Panc1 (cell line): ENCODE measurements at regions not wholly inside any gene's neighbourhood (a gene's known extent, or its start where the extent isn't known, plus 50 kb on each side); places are given as distances from the start of the nearest gene placed in this dataset.

Experiments used
- REST ChIP-seq, 2 experiments: IDR thresholded peaks; 2 replicates each; pipeline ENCODE4 v1.6.1; 2011 to 2012; ENCODE audit warnings: low read depth in 2 of 2, control low read depth in 1 of 2, low read length in 1 of 2, mild to moderate bottlenecking in 1 of 2, moderate library complexity in 1 of 2; ENCODE audit not compliant: insufficient read depth in 1 of 2
- TF ChIP-seq, protein P1 (sequence below): fragments of 450-650 bp; IDR thresholded peaks from 2 replicates; pipeline ENCODE4 v1.5.1; 2017; ENCODE audit warnings: mild to moderate bottlenecking

- TF ChIP-seq, protein P1, sequence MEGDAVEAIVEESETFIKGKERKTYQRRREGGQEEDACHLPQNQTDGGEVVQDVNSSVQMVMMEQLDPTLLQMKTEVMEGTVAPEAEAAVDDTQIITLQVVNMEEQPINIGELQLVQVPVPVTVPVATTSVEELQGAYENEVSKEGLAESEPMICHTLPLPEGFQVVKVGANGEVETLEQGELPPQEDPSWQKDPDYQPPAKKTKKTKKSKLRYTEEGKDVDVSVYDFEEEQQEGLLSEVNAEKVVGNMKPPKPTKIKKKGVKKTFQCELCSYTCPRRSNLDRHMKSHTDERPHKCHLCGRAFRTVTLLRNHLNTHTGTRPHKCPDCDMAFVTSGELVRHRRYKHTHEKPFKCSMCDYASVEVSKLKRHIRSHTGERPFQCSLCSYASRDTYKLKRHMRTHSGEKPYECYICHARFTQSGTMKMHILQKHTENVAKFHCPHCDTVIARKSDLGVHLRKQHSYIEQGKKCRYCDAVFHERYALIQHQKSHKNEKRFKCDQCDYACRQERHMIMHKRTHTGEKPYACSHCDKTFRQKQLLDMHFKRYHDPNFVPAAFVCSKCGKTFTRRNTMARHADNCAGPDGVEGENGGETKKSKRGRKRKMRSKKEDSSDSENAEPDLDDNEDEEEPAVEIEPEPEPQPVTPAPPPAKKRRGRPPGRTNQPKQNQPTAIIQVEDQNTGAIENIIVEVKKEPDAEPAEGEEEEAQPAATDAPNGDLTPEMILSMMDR, result no peak
- TF ChIP-seq REST (IDR thresholded peaks at IDR 0.05; ENCODE audit: insufficient read depth in 1 of 2, low read depth in 2 of 2, low read length in 1 of 2), result no peak
Observed at GRCh38 chr5:161233553-161233952, 313.0 kb downstream of the GABRB2 start.
